COLO668 (cell line): ENCODE measurements at regions not wholly inside any gene's neighbourhood (a gene's known extent, or its start where the extent isn't known, plus 50 kb on each side); places are given as distances from the start of the nearest gene placed in this dataset.

ENCODE experiments used
- DNase-seq: peaks from one replicate; lab custom pipeline; 2025; ENCODE audit not compliant: unreplicated experiment; lab: John Stamatoyannopoulos, UW

- DNase-seq = no peak
Observed at GRCh38 chr14:97331526-97331925, 534.3 kb downstream of the VRK1 start.

GRCh38 chr14:97336179-97336578 lies 539.0 kb downstream of the VRK1 start:
- no peak for DNase-seq

- DNase-seq = no peak
Observed at GRCh38 chr14:97336816-97337215, 539.6 kb downstream of the VRK1 start.

GRCh38 chr14:97337267-97337666 lies 540.1 kb downstream of the VRK1 start:
- DNase-seq = no peak

GRCh38 chr14:97337670-97338069 lies 540.5 kb downstream of the VRK1 start:
- DNase-seq = no peak

- no peak for DNase-seq
Observed at GRCh38 chr14:97344666-97345065, 547.5 kb downstream of the VRK1 start.

- DNase-seq = no peak
Observed at GRCh38 chr14:97346675-97347074, 549.5 kb downstream of the VRK1 start.

GRCh38 chr14:97349463-97349862 lies 552.3 kb downstream of the VRK1 start:
- DNase-seq = no peak

- no peak for DNase-seq
Observed at GRCh38 chr14:97349946-97350345, 552.8 kb downstream of the VRK1 start.

GRCh38 chr14:97350415-97350814 lies 553.2 kb downstream of the VRK1 start:
- no peak for DNase-seq

GRCh38 chr14:97350894-97351731 lies 553.9 kb downstream of the VRK1 start:
- DNase-seq = no peak

- no peak for DNase-seq
Observed at GRCh38 chr14:97353102-97353501, 555.9 kb downstream of the VRK1 start.

- no peak for DNase-seq
Observed at GRCh38 chr14:97354119-97354722, 557.0 kb downstream of the VRK1 start.

GRCh38 chr14:97359341-97359740 lies 562.2 kb downstream of the VRK1 start:
- DNase-seq = no peak

GRCh38 chr14:97361181-97361580 lies 564.0 kb downstream of the VRK1 start:
- DNase-seq = no peak

GRCh38 chr14:97361958-97362357 lies 564.8 kb downstream of the VRK1 start:
- no peak for DNase-seq

- no peak for DNase-seq
Observed at GRCh38 chr14:97366400-97366799, 569.2 kb downstream of the VRK1 start.

- no peak for DNase-seq
Observed at GRCh38 chr14:97367278-97367677, 570.1 kb downstream of the VRK1 start.

- no peak for DNase-seq
Observed at GRCh38 chr14:97368049-97368448, 570.9 kb downstream of the VRK1 start.

GRCh38 chr14:97368900-97369564 lies 571.9 kb downstream of the VRK1 start:
- no peak for DNase-seq

- DNase-seq = no peak
Observed at GRCh38 chr14:97369901-97370300, 572.7 kb downstream of the VRK1 start.

- no peak for DNase-seq
Observed at GRCh38 chr14:97376310-97376709, 579.1 kb downstream of the VRK1 start.
